Activated effector memory CD4-positive, alpha-beta T cell treated with anti-CD3 and anti-CD28 coated beads, Interleukin-2, amount 50 U/mL, for 16 hours (primary cell): ENCODE measurements at regions not wholly inside any gene's neighbourhood (a gene's known extent, or its start where the extent isn't known, plus 50 kb on each side); places are given as distances from the start of the nearest gene placed in this dataset.

Source experiments
- DNase-seq: peaks from one replicate; pipeline ENCODE4 v3.0.0-alpha.2; 2020

DNA sequence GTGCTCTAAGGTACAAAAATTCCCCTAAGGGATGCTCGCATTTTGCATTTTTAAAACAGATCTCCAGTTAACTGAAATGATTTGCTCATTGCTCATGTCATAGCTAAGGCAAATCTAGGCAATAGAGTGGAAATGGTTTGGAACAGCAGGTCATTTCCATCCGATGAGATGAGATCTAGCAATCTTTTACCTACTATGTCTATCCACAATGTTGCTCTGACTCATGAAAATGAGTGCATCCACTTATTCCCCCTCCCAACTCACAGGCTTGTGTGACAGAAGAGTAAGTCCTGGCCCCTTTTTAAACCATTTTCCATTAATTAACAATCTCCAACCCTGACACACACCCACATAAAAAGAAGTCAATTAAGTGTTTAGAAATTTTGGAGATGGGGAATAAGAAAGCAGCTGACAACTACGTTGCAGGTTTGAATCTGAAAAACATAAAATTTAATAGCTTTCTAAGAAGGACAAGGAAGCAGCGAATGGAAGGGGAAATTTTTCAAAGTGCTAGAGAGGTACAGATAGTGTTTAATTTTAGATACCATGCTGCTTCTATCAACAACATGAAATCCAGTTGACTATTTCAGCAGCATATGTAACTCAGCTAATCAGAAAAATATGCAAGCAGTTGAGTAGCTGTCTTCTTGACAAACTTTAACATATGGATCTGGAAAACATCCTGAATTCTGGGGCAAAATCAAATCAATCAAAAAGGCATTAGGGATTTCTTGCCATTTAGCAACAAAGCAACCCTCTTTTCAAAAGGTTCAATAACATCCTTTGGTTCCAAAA is 112.0 kb downstream of the TMCO5A start:
- no peak for DNase-seq

- no peak for DNase-seq
Measured at GRCh38 chr15:38048001-38048455, 113.6 kb downstream of the TMCO5A start.

GRCh38 chr15:38049891-38050290 is 115.5 kb downstream of the TMCO5A start:
- no peak for DNase-seq

- no peak for DNase-seq
Measured at GRCh38 chr15:38050529-38051448, 116.3 kb downstream of the TMCO5A start.

DNA sequence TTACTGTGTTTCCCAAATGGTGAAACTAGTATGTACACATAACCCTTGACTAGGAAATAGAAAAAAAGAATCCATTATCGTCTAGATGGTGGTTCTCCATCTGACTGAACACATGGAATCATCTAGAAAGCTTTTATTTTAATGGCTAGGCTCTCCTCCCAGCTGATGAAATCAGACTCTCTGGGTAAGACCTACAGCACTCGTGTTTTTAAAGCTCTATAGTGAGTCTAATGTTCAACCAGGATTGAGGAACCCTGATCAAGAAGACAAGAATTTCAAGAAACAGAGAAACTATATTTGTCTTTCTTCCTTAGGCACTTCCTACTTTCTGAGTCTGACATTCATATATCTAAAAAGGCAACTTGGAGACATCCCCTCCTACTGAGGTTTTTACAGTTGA is 118.8 kb downstream of the TMCO5A start:
- DNase-seq, result no peak

DNA sequence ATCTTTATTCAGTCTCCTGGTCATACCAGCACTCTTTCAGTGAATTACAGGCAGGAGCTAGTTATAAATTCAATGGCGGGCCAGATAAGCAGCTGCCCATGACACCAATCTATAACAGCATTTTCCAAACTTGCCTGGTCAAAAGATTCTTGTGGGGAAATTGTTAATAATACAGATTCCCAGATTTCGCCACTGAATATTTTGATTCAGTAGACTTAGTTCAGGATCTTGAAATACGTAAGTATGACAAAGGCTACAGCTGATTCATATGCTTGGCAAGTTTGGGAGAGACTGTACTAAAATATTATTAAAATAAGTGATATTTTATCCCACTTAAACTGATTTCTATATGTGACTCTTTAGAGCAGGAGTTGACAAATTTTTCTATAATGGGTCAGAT is 119.3 kb downstream of the TMCO5A start:
- DNase-seq, result no peak

DNA sequence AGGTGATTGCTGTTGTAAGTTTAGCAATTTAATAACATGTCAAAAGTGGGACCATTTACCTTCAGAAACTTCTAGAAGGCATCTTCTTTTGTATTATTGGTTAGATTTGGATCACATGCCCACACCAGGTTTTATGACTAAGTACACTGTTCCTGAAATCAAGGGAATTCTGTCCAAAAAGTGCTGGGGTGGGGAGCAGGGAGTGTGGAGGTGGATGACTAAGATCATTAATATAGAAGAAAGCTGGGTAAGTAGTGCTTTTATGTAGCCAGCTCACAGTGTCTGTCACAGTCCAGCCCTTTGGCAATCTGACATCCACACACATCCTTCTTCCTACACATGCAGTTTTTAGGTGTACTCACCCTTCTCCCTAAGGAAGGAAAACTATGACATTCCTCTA is 120.0 kb downstream of the TMCO5A start:
- DNase-seq, result no peak

GRCh38 chr15:38058596-38059075 is 124.2 kb downstream of the TMCO5A start:
- DNase-seq, result no peak

DNA sequence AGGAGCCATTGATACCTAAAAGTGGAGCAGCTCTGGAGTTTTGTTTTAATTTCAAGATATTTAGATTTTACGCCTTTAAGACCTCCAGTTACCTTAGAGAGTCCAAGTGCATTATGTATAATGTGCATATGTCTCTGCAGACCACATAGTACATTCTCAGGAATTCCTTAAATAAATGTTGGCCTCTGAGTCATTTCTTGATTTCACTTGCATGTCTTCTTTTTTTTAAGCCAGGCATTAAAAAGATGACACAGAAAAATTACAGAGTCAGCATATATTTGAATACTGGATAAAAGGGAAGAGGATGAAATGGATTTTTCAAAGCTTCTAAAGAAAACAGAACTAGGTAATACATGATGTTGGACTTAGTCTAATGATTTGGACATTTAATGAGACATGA is 125.2 kb downstream of the TMCO5A start:
- no peak for DNase-seq

- DNase-seq, result no peak
Measured at GRCh38 chr15:38061856-38062649, 127.6 kb downstream of the TMCO5A start.

DNA sequence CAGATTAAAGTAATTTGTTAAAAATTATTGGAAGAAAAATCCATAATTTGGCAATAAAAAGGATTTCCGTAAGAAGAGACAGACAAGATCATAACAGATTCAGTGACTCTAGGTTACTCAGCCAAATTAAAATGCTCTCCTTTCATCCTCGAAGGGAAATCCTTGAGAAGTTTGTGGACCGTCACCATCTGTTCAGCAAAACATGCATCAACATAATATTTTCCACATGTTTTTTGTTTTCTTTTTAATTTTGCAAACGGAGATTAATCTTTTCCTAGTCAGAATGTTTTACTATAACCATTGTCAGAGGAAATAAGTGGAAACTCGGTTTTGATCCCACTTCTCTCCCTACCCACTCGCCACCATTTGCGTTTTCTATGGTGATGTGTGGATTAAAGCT is 128.3 kb downstream of the TMCO5A start:
- no peak for DNase-seq

DNA sequence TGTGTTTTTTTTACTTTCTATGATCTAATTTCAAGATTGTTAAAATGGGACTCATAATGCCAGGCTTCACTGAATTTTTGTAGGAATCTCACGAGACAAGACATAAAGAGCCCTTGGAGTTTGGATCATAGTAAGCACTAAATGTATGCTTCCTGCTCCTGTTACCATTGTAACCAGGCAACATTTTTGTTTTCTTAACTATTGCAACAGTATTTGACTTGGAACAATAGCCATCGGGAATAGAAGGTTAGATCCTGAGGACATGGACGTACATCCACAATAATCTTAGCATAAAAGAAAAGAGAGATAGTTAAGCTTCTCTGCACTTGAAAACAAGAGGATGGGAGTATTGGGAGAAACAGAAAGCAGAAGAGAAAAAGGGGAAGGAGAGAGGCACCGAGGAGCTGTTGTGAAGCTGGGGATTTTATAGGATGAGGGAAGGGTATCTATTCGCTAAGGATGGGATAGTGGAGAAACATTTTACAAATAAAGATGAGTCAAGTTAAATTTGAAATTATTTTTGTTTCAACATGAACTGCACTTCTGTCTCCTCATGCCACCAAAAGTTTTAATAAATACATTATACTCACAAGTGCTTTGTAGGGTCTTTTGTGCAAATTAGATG is 131.4 kb downstream of the TMCO5A start:
- DNase-seq, result no peak

- DNase-seq, result no peak
Measured at GRCh38 chr15:38066612-38067011, 132.2 kb downstream of the TMCO5A start.

GRCh38 chr15:38068626-38069391 is 134.4 kb downstream of the TMCO5A start:
- peak; percentile 64 for DNase-seq

DNA sequence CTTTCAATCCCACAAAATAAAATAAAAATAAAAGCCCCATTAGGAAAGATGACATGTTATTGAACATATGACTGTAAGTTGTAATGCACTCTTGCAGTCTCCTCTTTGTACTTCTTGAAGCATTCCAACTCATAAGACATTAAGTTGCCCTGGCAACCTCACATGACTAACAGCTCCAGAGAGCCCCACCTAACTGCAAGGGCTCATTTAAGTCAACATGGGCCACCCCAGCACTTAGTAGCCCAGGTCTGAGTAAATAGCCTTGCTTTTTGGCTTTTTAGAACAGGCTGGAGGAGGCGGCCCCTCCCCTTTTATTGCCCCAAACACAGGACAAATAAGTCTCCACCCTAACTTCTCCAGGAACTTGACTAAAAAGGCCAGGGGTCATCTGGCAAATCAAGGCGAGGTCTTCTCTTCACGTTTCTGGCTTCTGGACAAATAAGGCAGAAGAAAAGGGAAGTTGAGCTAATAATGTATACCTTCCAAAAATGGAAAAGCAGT is 135.1 kb downstream of the TMCO5A start:
- no peak for DNase-seq

DNA sequence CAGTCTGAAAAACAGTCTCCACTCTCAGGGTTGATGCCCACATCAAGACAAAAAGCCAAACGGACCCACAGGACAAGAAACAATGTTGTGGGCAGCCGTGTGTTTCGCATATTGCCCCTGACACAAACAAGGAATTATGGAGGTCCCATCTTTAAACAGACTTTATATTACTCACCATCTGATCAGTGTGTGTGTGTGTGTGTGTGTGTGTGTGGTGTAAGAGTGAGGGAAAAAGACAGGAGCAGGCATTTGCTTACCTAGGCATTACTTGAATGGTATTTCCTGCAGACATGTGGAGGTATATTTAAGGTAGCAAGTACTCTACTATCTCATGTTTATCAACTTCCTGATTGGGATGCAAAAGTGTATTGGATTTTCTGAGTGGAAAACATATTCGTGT is 136.3 kb downstream of the TMCO5A start:
- no peak for DNase-seq

GRCh38 chr15:38071211-38071972 is 137.0 kb downstream of the TMCO5A start:
- no peak for DNase-seq

DNA sequence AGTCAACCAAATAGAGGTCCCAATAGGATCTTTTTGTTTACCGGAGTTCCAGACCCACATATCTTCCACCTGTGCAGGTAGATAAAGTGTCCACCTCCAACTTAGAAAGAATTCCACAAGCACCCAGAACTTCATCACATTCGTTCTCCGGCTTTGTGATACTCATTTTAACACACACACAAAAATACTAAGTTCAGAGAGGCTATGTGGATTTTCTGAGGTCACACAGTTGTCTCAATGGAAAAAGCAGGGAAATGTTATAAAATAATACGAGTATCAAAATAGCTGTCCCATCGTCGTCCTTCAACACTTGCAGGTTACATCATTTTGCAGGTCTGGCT is 137.5 kb downstream of the TMCO5A start:
- DNase-seq, result no peak

DNA sequence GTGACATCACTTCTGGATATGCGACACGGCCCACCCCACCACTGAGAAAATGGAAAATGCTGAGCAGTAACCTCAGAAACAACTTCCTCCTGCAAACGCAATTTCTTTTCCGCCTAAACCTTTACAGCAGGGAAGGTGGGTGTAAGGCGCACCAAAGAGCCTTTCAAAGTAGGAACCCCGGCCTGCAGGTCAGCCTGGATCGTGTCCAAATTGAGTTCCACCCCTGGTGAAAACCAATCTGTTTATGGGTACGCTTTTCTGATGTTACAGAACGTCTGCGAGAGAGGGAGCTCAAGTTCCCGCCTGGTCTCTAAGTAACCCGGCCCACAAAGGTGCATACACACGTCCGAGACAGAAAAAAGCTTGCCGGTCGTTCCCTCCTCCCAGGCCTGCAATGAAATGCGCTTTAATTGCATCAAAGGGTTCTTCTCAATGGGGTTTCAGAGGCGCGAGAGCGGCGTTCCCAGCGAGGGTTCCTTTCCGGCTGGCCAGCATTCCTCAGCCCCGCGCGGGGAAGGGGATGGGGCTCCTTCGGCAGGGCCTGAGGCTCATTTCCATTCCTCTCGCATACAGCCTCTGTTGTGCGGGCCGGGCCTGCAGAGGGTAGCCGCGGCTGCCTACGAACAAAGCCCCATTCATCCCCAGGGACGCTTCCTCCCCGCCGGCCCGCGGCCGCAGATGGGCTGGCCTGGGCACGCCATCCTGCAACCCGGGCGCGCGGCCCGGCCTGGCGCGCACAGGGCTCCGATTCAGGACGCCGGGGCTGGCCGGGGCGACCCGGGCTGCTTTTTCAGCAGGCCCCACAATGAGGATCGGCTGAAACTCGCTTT is 138.1 kb downstream of the TMCO5A start:
- DNase-seq, result peak; percentile 66
